WTC11 (cell line): ENCODE measurements at regions not wholly inside any gene's neighbourhood (a gene's known extent, or its start where the extent isn't known, plus 50 kb on each side); places are given as distances from the start of the nearest gene placed in this dataset.

Experiments used
- ATAC-seq: fragments of 200-7000 bp; cut with Tn5 transposase; 2 replicates; pipeline ENCODE4 v1.10.0; 2021; ENCODE audit warnings: mild to moderate bottlenecking, moderate library complexity
- CTCF ChIA-PET: fragments of 300-600 bp; sonication (Branson Sonifier 250); formaldehyde crosslinking; loops from one replicate; lab custom pipeline; 2021; ENCODE audit warnings: antibody characterized with exemption; lab: Charles Lee
- POLR2A ChIA-PET: fragments of 350-600 bp; sonication (Branson Sonifier 250); formaldehyde crosslinking; loops from one replicate; lab custom pipeline; 2021; ENCODE audit warnings: antibody characterized with exemption; lab: Charles Lee
- DNase-seq: peaks from one replicate; pipeline ENCODE4 v3.0.0; 2021; ENCODE audit warnings: low spot score
- H3K27ac Mint-ChIP-seq: 2 replicates; pipeline ENCODE4 v1.8.0; 2021; ENCODE audit warnings: mixed read lengths
- H3K27me3 Mint-ChIP-seq: 2 replicates; pipeline ENCODE4 v1.8.0; 2021; ENCODE audit warnings: low read depth, mild to moderate bottlenecking, moderate library complexity, mixed read lengths
- H3K36me3 Mint-ChIP-seq: 2 replicates; pipeline ENCODE4 v1.8.0; 2021; ENCODE audit warnings: mixed read lengths
- H3K4me1 Mint-ChIP-seq: 2 replicates; pipeline ENCODE4 v1.8.0; 2022; ENCODE audit warnings: mixed read lengths
- H3K4me3 Mint-ChIP-seq: 2 replicates; pipeline ENCODE4 v1.8.0; 2021; ENCODE audit warnings: mild to moderate bottlenecking, moderate library complexity, mixed read lengths
- H3K9me3 Mint-ChIP-seq: 2 replicates; pipeline ENCODE4 v1.8.0; 2021; ENCODE audit warnings: mixed read lengths
- AFF4 ChIP-seq: sonication (generic); formaldehyde crosslinking; IDR thresholded peaks from 2 replicates; pipeline ENCODE4 v1.8.1; 2023; ENCODE audit warnings: mild to moderate bottlenecking, missing genetic modification reagents, borderline replicate concordance
- CREB1 ChIP-seq: sonication (generic); formaldehyde crosslinking; IDR thresholded peaks from 2 replicates; pipeline ENCODE4 v1.8.0; 2023; ENCODE audit warnings: mild to moderate bottlenecking, missing genetic modification reagents
- CREM ChIP-seq: sonication (generic); formaldehyde crosslinking; IDR thresholded peaks from 2 replicates; pipeline ENCODE4 v1.8.1; 2022; ENCODE audit warnings: mild to moderate bottlenecking, missing genetic modification reagents, moderate library complexity
- FOXJ3 ChIP-seq: sonication (generic); formaldehyde crosslinking; IDR thresholded peaks from 2 replicates; pipeline ENCODE4 v1.9.0; 2021; ENCODE audit warnings: missing genetic modification reagents, mild to moderate bottlenecking, borderline replicate concordance
- FOXP1 ChIP-seq: sonication (generic); formaldehyde crosslinking; IDR thresholded peaks from 2 replicates; pipeline ENCODE4 v1.8.0; 2022; ENCODE audit warnings: missing genetic modification reagents, mild to moderate bottlenecking, moderate library complexity, borderline replicate concordance
- KAT7 ChIP-seq: sonication (generic); formaldehyde crosslinking; IDR thresholded peaks from 2 replicates; pipeline ENCODE4 v1.8.1; 2023; ENCODE audit warnings: missing genetic modification reagents, mild to moderate bottlenecking, borderline replicate concordance
- NFATC4 ChIP-seq: fragments of 250-450 bp; sonication (Bioruptor Pico); IDR thresholded peaks from 2 replicates; pipeline ENCODE4 v1.9.0; 2021; ENCODE audit warnings: mild to moderate bottlenecking
- NFE2L1 ChIP-seq: sonication (generic); formaldehyde crosslinking; IDR thresholded peaks from 2 replicates; pipeline ENCODE4 v1.8.1; 2023; ENCODE audit warnings: missing genetic modification reagents
- NR2C2 ChIP-seq: sonication (generic); formaldehyde crosslinking; IDR thresholded peaks from 2 replicates; pipeline ENCODE4 v1.8.0; 2022; ENCODE audit warnings: mild to moderate bottlenecking, missing genetic modification reagents
- NR3C1 ChIP-seq: sonication (generic); formaldehyde crosslinking; conservative IDR thresholded peaks from 2 replicates; pipeline ENCODE4 v1.8.1; 2023; ENCODE audit warnings: low read depth, mild to moderate bottlenecking, missing genetic modification reagents
- PRRX2 ChIP-seq: fragments of 250-450 bp; sonication (Bioruptor Pico); IDR thresholded peaks from 2 replicates; pipeline ENCODE4 v1.8.0; 2021; ENCODE audit warnings: mild to moderate bottlenecking
- RELA ChIP-seq: sonication (generic); formaldehyde crosslinking; IDR thresholded peaks from 2 replicates; pipeline ENCODE4 v1.8.1; 2022; ENCODE audit warnings: missing genetic modification reagents, mild to moderate bottlenecking, borderline replicate concordance
- ZBTB21 ChIP-seq: sonication (generic); formaldehyde crosslinking; IDR thresholded peaks from 2 replicates; pipeline ENCODE4 v1.8.1; 2023; ENCODE audit warnings: mild to moderate bottlenecking, missing genetic modification reagents, borderline replicate concordance
- ZBTB43 ChIP-seq: sonication (generic); formaldehyde crosslinking; IDR thresholded peaks from 2 replicates; pipeline ENCODE4 v1.8.1; 2023; ENCODE audit warnings: mild to moderate bottlenecking, missing genetic modification reagents
- ZNF138 ChIP-seq: sonication (generic); formaldehyde crosslinking; conservative IDR thresholded peaks from 2 replicates; pipeline ENCODE4 v1.8.1; 2022; ENCODE audit warnings: mild to moderate bottlenecking, moderate library complexity, missing genetic modification reagents
- TF ChIP-seq, protein P1 (sequence below): fragments of 250-450 bp; sonication (Bioruptor Pico); conservative IDR thresholded peaks from 2 replicates; pipeline ENCODE4 v1.9.0; 2021; ENCODE audit warnings: mild to moderate bottlenecking
- TF ChIP-seq, protein P2 (sequence below): sonication (generic); formaldehyde crosslinking; conservative IDR thresholded peaks from 2 replicates; pipeline ENCODE4 v1.8.1; 2022; ENCODE audit warnings: mild to moderate bottlenecking, missing genetic modification reagents
- TF ChIP-seq, protein P3 (sequence below): fragments of 200-600 bp; IDR thresholded peaks from 2 replicates; pipeline ENCODE4 v1.8.0; 2022; ENCODE audit warnings: antibody characterized with exemption
- TF ChIP-seq, protein P4 (sequence below): sonication (generic); formaldehyde crosslinking; IDR thresholded peaks from 2 replicates; pipeline ENCODE4 v1.8.1; 2022; ENCODE audit warnings: mild to moderate bottlenecking, missing genetic modification reagents, moderate library complexity, borderline replicate concordance
- TF ChIP-seq, protein P5 (sequence below): sonication (generic); formaldehyde crosslinking; IDR thresholded peaks from 2 replicates; pipeline ENCODE4 v1.8.1; 2023; ENCODE audit warnings: mild to moderate bottlenecking, missing genetic modification reagents, moderate library complexity

- TF ChIP-seq, protein P1, sequence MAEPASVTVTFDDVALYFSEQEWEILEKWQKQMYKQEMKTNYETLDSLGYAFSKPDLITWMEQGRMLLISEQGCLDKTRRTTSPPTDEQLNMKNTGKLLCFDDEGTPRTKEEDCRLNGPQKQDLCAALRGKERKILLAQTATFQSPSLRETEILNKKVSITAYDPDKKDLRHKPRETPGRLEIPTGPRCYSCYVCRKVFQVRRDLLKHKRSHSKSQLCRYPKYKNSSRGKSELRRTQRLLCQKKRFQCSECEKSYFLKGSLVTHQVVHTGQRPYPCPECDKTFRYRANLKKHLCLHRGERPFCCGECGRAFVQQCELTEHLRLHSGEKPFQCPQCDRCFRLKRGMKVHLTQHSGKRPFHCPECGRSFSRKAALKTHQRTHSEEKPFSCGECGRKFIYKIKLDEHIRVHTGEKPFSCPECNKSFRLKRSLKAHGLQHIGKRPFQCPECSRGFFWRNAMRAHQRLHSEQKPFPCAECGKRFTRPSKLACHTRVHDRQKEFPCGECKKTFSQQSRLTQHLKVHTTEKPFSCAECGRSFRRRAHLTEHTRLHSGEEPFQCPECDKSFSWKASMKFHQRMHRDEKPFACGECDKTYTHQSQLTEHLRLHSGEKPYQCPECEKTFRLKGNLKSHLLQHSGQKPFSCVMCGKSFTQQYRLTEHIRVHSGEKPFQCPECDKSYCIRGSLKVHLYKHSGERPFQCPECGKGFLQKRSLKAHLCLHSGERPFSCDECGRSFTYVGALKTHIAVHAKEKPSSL (CRISPR knock-in tag) = no peak
- no peak for TF ChIP-seq NR3C1
- TF ChIP-seq NFATC4 (CRISPR knock-in tag) = no peak
- no peak for TF ChIP-seq PRRX2 (CRISPR knock-in tag)
- no peak for TF ChIP-seq FOXJ3 (CRISPR knock-in tag)
- no peak for TF ChIP-seq ZBTB21 (CRISPR knock-in tag)
- TF ChIP-seq, protein P2, sequence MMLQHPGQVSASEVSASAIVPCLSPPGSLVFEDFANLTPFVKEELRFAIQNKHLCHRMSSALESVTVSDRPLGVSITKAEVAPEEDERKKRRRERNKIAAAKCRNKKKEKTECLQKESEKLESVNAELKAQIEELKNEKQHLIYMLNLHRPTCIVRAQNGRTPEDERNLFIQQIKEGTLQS (CRISPR knock-in tag) = no peak
- no peak for TF ChIP-seq FOXP1 (CRISPR knock-in tag)
- TF ChIP-seq, all 79 proteins: peak for 0
Measured at GRCh38 chr9:27712806-27713205, 139.5 kb upstream of the C9orf72 start (continued).

GRCh38 chr9:27714388-27714787, 141.1 kb upstream of the C9orf72 start:
- no peak for TF ChIP-seq NFE2L1
- TF ChIP-seq, protein P3, sequence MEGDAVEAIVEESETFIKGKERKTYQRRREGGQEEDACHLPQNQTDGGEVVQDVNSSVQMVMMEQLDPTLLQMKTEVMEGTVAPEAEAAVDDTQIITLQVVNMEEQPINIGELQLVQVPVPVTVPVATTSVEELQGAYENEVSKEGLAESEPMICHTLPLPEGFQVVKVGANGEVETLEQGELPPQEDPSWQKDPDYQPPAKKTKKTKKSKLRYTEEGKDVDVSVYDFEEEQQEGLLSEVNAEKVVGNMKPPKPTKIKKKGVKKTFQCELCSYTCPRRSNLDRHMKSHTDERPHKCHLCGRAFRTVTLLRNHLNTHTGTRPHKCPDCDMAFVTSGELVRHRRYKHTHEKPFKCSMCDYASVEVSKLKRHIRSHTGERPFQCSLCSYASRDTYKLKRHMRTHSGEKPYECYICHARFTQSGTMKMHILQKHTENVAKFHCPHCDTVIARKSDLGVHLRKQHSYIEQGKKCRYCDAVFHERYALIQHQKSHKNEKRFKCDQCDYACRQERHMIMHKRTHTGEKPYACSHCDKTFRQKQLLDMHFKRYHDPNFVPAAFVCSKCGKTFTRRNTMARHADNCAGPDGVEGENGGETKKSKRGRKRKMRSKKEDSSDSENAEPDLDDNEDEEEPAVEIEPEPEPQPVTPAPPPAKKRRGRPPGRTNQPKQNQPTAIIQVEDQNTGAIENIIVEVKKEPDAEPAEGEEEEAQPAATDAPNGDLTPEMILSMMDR = peak; percentile 26; the same call in 1 of the 2 replicates
- Mint-ChIP-seq H3K9me3 (peaks cover 7% of the 10 kb centered on the region), H3K27ac (no peak overlapping the region), H3K27me3 (no peaks in the 10 kb centered on the region), H3K4me3 (no peak overlapping the region), H3K4me1 (no peaks in the 10 kb centered on the region), H3K36me3 (0 out of 2 replicates have a peak, but pooled peaks cover 2% of the 10 kb centered on the region)
- ATAC-seq = peak; percentile 96
- DNase-seq = no peak
- POLR2A ChIA-PET = no interaction called here
- CTCF ChIA-PET = interaction anchor here (0.6 to 1.2 kb wide), 8 partner anchors 9 to 451 kb away, joined by 3 to 6 read pairs (median 3); no protein-coding TSS in a partner anchor

DNA sequence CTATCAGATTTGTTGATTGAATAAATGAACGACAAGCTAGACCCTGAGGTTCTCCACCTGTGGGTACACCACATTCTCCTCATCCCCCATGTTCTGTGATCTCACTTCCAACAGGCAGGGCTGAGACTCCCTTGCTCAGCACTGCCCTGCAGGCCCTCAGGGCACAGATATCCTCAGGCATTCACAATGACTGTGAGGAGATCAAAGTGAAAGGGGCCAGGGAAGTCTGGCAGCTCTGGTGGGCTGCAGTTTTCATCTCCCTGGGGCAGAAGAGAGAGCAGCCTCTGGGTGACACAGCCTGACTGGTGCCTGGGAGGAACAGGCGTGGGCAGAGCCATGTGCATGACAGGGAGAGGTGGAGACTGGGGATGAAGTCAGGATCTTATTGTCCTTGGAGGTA, 142.4 kb upstream of the C9orf72 start:
- Mint-ChIP-seq H3K4me3 (no peak overlapping the region), H3K27me3 (no peaks in the 10 kb centered on the region), H3K27ac (no peak overlapping the region), H3K36me3 (no peaks in the 10 kb centered on the region), H3K9me3 (peaks cover under 1% of the 10 kb centered on the region; the same call in 1 of the 2 replicates), H3K4me1 (no peaks in the 10 kb centered on the region)
- ChIA-PET CTCF (no interaction called here), POLR2A (no interaction called here)
- DNase-seq (no peak), ATAC-seq (no peak)
- TF ChIP-seq CREB1 (CRISPR knock-in tag) (no peak), CREM (CRISPR knock-in tag) (no peak), KAT7 (CRISPR knock-in tag) (no peak), NR2C2 (no peak), ZBTB43 (CRISPR knock-in tag) (no peak), ZNF138 (CRISPR knock-in tag) (no peak), FOXP1 (CRISPR knock-in tag) (no peak), AFF4 (CRISPR knock-in tag) (no peak), RELA (CRISPR knock-in tag) (no peak)
- TF ChIP-seq, protein P4, sequence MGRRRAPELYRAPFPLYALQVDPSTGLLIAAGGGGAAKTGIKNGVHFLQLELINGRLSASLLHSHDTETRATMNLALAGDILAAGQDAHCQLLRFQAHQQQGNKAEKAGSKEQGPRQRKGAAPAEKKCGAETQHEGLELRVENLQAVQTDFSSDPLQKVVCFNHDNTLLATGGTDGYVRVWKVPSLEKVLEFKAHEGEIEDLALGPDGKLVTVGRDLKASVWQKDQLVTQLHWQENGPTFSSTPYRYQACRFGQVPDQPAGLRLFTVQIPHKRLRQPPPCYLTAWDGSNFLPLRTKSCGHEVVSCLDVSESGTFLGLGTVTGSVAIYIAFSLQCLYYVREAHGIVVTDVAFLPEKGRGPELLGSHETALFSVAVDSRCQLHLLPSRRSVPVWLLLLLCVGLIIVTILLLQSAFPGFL = no peak
- TF ChIP-seq, protein P1 (CRISPR knock-in tag) = no peak
- TF ChIP-seq, protein P5, sequence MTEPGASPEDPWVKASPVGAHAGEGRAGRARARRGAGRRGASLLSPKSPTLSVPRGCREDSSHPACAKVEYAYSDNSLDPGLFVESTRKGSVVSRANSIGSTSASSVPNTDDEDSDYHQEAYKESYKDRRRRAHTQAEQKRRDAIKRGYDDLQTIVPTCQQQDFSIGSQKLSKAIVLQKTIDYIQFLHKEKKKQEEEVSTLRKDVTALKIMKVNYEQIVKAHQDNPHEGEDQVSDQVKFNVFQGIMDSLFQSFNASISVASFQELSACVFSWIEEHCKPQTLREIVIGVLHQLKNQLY (CRISPR knock-in tag) = no peak
